GM10266 (cell line): ENCODE measurements at regions not wholly inside any gene's neighbourhood (a gene's known extent, or its start where the extent isn't known, plus 50 kb on each side); places are given as distances from the start of the nearest gene placed in this dataset.
"Not testable (repeated sequence)": the region's sequence is repeated elsewhere in the genome, so short reads cannot be mapped to it uniquely, and the experiment has no call there.

ENCODE experiments used
- DNase-seq: peaks from one replicate; pipeline ENCODE4 v3.0.0; 2012; ENCODE audit errors: extremely low spot score
- CTCF ChIP-seq: IDR thresholded peaks from 2 replicates; pipeline ENCODE4 v1.5.1; 2012; ENCODE audit warnings: mild to moderate bottlenecking, low read depth; ENCODE audit not compliant: control insufficient read depth, insufficient read depth; ENCODE audit errors: missing control alignments

DNA sequence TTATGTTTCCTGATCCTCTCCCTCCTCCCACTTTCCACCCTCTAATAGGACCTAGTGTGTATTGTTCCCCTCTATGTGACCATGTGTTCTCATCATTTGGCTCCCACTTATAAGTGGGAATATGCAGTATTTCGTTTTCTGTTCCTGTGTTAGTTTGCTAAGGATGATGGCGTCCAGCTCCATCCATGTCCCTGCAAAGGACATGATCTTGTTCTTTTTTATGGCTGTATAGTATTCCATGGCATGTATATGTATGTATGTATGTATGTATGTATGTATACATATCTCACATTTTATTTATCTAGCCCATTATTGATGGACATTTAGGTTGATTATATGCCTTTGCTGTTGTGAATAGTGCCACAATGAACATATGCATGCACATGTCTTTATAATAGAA is 188.7 kb downstream of the RFPL4B start:
- DNase-seq = no peak
- TF ChIP-seq CTCF = no peak

DNA sequence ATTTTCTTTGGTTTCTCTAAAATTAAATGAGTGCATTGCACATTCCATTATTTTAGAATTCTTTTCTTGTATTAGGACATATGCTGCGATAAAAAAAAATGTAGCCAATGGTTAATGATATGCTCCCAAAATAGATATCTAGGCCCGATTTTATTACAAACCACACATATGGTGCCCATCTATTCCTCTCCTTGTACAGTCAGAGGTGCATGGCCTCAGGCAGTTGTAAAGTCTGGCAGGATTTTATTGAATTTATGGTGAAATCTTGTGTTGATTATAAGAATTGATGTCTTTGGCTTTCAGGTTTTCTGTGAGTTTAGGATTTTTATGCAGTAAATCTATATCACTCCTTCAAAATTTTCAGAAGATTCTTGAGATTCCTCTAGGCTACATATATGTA is 192.2 kb downstream of the RFPL4B start:
- no peak for DNase-seq
- TF ChIP-seq CTCF = no peak

- DNase-seq = not testable (repeated sequence)
Observed at GRCh38 chr6:112541847-112542246, 194.7 kb downstream of the RFPL4B start.

DNA sequence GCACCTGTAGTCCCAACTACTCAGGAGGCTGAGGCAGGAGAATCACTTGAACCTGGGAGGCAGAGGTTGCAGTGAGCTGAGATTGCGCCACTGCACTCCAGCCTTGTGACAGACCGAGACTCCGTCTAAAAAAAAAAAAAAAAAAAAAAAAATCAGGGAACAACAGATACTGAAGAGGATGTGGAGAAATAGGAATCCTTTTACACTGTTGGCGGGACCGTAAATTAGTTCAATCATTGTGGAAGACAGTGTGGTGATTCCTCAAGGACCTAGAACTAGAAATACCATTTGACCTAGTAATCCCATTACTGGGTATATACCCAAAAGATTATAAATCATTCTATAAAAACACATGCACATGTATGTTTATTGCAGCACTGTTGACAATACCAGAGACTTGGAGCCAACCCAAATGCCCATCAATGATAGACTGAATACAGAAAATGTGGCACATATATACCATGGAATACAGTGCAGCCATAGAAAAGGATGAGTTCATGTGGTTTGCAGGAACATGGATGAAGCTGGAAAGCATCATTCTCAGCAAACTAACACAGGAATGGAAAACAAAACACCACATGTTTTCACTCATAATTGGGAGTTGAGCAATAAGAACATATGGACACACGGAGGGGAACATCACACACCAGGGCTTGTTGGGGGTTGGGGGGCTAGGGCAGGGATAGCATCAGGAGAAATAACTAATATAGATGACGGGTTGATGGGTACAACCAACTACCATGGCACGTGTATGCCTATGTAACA is 200.4 kb downstream of the RFPL4B start:
- not testable (repeated sequence) for DNase-seq

- no peak for TF ChIP-seq CTCF
- DNase-seq = no peak
Observed at GRCh38 chr6:112549749-112550148, 202.6 kb downstream of the RFPL4B start.

GRCh38 chr6:112557435-112557834 is 210.3 kb downstream of the RFPL4B start:
- DNase-seq = no peak
- TF ChIP-seq CTCF = no peak

DNA sequence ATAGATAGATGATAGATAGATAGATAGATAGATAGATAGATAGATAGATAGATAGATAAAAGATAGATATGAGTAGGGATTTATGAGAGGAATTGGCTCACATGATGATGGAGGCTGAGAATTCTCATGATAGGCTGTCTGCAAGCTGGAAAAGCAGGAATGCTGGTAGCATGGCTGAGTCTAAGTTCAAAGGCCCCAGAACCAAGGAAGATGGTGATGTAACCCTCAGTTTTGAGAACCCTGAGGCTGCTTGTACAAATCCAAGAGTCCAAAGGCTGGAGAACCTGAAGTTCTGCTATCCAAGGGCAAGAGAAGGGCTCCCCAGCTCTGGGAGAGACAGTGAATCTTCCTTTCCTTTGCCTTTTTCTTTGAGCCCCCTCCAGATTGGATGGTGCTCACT is 210.8 kb downstream of the RFPL4B start:
- no peak for TF ChIP-seq CTCF
- DNase-seq = no peak

GRCh38 chr6:112560651-112561050 is 213.5 kb downstream of the RFPL4B start:
- no peak for DNase-seq
- TF ChIP-seq CTCF = no peak
